Neutrophil (primary cell): ENCODE measurements at regions not wholly inside any gene's neighbourhood (a gene's known extent, or its start where the extent isn't known, plus 50 kb on each side); places are given as distances from the start of the nearest gene placed in this dataset.

Experiments used
- H3K27ac ChIP-seq: fragments of 200-600 bp; sonication (generic); 2 replicates; pipeline ENCODE4 v1.5.1; 2016; ENCODE audit warnings: mild to moderate bottlenecking, moderate library complexity
- H3K27me3 ChIP-seq: fragments of 200-600 bp; sonication (generic); 2 replicates; pipeline ENCODE4 v1.6.0; 2016; ENCODE audit warnings: mild to moderate bottlenecking
- H3K36me3 ChIP-seq: fragments of 200-600 bp; sonication (generic); 2 replicates; pipeline ENCODE4 v1.5.1; 2017
- H3K4me1 ChIP-seq, 2 experiments: fragments of 200-600 bp in 1 of 2; sonication (generic) in 1 of 2; 1 replicate in 1 of 2; 2 replicates in 1 of 2; pipeline versions ENCODE4 v1.5.1 to v1.6.1; 2013 to 2016; ENCODE audit warnings: low read depth in 1 of 2, low read length in 1 of 2, mild to moderate bottlenecking in 1 of 2, moderate library complexity in 1 of 2; ENCODE audit not compliant: control insufficient read depth in 1 of 2, insufficient read depth in 1 of 2
- H3K4me3 ChIP-seq, 2 experiments: fragments of 200-600 bp in 1 of 2; sonication (generic) in 1 of 2; 1 replicate in 1 of 2; 2 replicates in 1 of 2; pipeline ENCODE4 v1.5.1; 2013 to 2016; ENCODE audit warnings: low read depth in 1 of 2, low read length in 1 of 2, mild to moderate bottlenecking in 1 of 2, moderate library complexity in 1 of 2
- H3K9me3 ChIP-seq: fragments of 200-600 bp; sonication (generic); 2 replicates; pipeline ENCODE4 v1.5.1; 2016
- TF ChIP-seq, protein P1 (sequence below): fragments of 200-600 bp; sonication (generic); IDR thresholded peaks from 2 replicates; pipeline ENCODE4 v1.5.1; 2016; ENCODE audit warnings: antibody characterized with exemption

DNA sequence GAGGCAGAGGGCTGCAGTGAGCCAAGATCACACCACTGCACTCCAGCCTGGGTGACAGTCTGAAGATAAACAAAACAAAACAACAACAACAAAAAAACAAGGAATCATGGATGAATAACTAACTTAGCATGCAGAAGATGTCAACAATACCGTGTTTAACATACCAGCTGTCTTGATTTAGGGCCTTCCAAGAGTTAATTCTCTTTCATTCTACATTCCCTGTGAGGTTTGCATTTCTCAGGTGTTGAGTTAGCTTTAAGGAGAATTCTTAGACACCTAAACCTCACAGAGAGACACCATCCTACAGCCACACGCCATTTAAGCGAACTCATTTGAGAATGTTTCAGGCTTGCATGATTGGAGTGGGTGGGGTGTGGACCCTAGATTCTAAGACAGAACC lies 363.1 kb upstream of the RUNX1 start:
- no peak overlapping the region for H3K27ac ChIP-seq
- H3K27me3 ChIP-seq = no peaks in the 10 kb centered on the region
- no peaks in the 10 kb centered on the region for H3K9me3 ChIP-seq
- H3K4me3 ChIP-seq = no peak overlapping the region
- TF ChIP-seq, protein P1, sequence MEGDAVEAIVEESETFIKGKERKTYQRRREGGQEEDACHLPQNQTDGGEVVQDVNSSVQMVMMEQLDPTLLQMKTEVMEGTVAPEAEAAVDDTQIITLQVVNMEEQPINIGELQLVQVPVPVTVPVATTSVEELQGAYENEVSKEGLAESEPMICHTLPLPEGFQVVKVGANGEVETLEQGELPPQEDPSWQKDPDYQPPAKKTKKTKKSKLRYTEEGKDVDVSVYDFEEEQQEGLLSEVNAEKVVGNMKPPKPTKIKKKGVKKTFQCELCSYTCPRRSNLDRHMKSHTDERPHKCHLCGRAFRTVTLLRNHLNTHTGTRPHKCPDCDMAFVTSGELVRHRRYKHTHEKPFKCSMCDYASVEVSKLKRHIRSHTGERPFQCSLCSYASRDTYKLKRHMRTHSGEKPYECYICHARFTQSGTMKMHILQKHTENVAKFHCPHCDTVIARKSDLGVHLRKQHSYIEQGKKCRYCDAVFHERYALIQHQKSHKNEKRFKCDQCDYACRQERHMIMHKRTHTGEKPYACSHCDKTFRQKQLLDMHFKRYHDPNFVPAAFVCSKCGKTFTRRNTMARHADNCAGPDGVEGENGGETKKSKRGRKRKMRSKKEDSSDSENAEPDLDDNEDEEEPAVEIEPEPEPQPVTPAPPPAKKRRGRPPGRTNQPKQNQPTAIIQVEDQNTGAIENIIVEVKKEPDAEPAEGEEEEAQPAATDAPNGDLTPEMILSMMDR = no peak
- no peaks in the 10 kb centered on the region for H3K4me1 ChIP-seq
- no peaks in the 10 kb centered on the region for H3K36me3 ChIP-seq

DNA sequence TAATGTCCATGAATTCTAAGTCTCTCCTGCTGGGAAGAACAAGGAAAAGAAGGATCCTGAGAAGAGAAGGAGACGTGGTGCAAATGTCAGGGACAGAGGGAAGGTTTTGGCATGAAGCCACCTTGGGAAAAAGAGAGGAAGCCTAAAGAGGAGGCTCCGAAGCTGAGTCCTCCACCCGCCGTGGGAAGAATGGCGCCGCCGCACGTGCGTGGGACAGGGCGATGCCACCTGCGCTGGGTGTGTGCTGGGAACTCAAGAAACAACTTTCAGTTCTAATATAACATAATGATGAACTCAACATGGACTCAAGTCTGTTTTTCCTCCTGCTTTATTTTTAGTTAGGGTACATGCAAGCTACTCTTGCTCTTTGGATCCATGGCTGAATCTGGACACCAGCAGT lies 362.3 kb upstream of the RUNX1 start:
- Histone ChIP-seq H3K4me3 (no peak overlapping the region), H3K27ac (no peak overlapping the region), H3K4me1 (no peaks in the 10 kb centered on the region), H3K36me3 (no peaks in the 10 kb centered on the region), H3K9me3 (no peaks in the 10 kb centered on the region), H3K27me3 (no peaks in the 10 kb centered on the region)
- TF ChIP-seq, protein P1 = no peak

DNA sequence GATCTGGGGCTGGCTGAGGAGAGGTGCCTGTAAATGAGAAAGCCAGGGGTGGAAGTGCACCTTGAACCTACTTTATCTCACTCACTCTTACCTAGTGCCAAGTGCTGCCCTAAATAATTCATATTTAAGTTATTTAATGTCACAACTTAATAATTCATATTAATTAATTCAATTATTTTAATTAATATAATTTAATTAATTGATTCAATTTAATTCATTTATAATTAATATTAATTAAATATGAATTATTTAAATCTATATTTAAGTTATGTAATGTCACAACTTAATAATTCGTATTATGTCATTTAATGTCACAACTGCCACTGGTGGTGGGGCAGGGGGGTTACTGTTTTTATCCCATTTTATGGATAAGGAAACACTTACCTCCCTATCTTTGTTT lies 361.6 kb upstream of the RUNX1 start:
- TF ChIP-seq, protein P1 = no peak
- H3K36me3 ChIP-seq = no peaks in the 10 kb centered on the region
- H3K27ac ChIP-seq = no peak overlapping the region
- H3K9me3 ChIP-seq = no peaks in the 10 kb centered on the region
- no peak overlapping the region for H3K4me3 ChIP-seq
- H3K27me3 ChIP-seq = no peaks in the 10 kb centered on the region
- H3K4me1 ChIP-seq = no peaks in the 10 kb centered on the region

DNA sequence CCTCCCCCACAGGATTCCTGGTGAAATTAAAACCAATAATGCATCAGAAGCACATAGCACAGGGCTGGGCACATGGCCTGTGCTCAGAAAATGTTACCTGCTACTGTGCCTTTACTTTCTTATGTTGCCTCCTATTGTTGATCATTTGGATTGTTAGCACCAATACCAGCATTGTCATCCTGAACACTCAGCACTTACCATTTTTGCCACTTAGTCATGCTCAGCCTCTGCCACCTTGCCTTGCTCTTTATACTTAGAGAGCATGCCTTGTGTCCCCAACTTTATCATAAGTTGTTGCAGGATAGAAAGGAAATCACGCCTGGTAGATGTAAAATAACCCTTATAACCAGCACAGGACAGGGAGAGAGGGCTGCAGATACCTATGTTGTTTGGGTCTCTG lies 361.0 kb upstream of the RUNX1 start:
- TF ChIP-seq, protein P1 = no peak
- H3K27me3 ChIP-seq = no peaks in the 10 kb centered on the region
- no peak overlapping the region for H3K4me3 ChIP-seq
- no peak overlapping the region for H3K27ac ChIP-seq
- no peaks in the 10 kb centered on the region for H3K36me3 ChIP-seq
- no peaks in the 10 kb centered on the region for H3K9me3 ChIP-seq
- H3K4me1 ChIP-seq = no peaks in the 10 kb centered on the region

GRCh38 chr21:35408401-35408800 lies 359.3 kb upstream of the RUNX1 start:
- Histone ChIP-seq H3K36me3 (no peaks in the 10 kb centered on the region), H3K4me3 (no peak overlapping the region), H3K27ac (no peak overlapping the region)

More at GRCh38 chr21:35408401-35408800, 359.3 kb upstream of the RUNX1 start:
- TF ChIP-seq, protein P1 = no peak
- Histone ChIP-seq H3K9me3 (no peaks in the 10 kb centered on the region), H3K27me3 (no peaks in the 10 kb centered on the region), H3K4me1 (no peaks in the 10 kb centered on the region)
